Inflammatory macrophage treated with lipopolysaccharide for 1 hour (primary cell): ENCODE measurements at regions not wholly inside any gene's neighbourhood (a gene's known extent, or its start where the extent isn't known, plus 50 kb on each side); places are given as distances from the start of the nearest gene placed in this dataset.
"Not testable (repeated sequence)": the region's sequence is repeated elsewhere in the genome, so short reads cannot be mapped to it uniquely, and the experiment has no call there.

Source experiments
- DNase-seq, 2 donors: peaks; one replicate each; pipeline ENCODE4 v3.0.0-alpha.2; 2020 to 2022

DNA sequence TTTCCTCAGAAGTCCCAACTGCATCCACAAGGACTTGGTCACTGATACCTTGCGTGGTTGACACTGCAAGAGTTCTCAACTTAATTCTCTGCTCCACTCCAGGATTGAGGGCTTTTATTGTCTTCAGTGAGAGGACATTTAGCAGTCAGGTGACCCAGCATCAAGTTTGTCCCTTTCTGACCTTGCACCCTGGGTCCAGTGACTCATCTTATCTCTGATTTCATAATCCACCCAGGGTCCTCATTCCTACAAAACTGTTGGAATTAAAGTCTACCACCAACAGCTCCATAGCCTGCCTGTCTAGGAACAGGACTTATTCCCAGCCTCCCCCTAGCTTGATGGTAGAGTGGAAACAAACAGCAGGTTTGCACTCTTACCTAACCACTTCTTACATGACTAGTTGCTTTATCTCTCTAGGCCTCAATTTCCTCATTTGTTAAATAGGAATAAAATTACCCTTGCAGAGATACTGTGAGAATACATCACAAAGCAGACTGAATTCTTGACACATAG is 151.3 kb upstream of the LPP start:
- DNase-seq: no peak

DNA sequence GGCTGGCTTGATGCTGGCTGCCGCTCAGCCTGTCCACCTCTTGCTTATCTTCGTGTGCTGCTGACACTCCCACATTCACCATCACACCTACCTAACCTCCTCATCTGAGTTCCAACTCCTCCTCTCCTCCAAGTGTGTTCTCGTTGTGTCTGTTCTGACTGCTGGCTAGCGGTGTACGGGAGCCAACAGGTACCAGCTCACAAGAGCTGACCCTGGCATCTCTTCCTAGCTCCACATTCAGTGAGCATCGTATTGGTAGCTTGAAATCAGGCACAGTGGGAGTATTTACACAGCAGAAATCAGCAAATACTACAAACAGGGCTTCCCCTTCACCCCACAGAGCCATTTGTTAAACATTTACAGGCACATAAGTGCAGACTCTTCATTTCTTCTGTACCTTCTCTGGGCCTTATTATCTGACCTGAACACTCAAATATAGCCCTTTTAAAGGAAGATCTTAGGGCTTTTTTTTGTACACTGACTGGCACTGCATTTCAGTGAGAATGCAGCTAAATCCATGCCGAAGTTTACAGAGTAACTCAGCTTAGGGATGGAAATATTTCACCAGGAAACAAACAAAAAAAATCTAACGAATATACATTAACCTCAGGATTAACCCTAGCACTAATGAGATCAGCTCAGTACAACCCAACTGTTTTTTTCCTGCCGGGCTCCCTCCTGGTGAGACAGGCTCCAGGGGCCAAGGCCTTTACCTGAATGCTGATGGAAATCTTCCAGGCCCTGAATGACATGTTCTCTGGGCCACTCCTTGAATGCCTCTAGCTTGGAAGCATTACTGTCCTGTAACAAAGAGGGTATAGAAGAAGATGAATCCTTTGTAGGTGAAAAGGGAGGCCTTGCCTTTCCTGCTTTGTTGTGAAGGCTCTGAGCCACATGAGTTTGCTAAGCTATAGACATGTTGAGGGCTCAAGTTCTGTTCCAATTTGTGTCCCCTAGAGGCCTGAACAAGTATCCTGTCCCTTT is 150.5 kb upstream of the LPP start:
- no peak for DNase-seq

DNA sequence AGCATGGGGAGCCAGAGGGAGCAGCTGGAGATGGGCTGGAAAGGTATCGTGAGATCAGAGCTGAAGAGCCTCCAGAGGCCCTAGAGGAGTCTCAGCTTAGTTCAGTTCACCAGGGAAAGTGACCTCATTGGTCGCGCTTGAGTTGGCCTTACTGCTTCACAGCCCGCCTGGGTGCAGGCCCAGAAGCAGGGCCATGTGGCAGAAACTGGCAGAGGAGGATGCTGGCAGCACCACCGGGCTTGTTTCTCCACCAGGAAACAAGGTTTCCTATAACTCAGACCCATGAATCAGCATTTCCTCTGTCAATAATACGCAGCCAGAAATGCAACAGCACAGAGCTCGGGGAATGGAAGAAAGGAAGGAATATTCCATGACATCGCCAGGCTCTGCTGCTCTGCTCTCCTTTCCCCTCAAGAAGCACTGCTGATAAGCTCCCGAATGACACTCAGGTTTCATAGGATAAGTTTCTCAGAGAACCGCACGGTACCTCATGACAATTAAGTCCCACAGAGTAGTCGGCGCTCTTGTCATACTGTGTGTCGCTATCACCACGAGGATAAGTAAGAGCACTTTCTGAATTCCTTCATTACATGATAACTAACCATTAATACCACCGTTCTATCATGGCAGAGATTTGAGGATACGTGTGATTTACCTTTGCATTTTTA is 147.1 kb upstream of the LPP start:
- DNase-seq: no peak

DNA sequence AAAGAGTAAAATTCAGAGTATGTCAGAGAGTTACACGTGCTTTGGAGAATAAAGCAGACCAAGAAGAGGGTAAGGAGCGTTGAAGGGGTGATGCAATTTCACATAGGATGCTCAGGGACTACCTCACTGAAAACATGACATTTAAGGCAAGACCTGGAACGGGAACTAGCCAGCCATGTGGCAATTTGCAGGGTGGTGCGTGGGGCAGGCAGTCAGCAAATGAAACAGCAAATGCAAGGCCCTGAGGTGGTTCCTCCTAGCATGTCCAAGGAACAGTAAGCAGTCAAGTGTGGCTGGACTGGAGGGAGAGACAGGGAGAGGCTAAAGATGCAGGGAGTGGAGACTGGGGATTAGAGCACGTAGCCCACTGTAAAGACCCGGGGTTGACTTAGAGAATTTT is 146.1 kb upstream of the LPP start:
- DNase-seq: peak; percentile 75 to 90

DNA sequence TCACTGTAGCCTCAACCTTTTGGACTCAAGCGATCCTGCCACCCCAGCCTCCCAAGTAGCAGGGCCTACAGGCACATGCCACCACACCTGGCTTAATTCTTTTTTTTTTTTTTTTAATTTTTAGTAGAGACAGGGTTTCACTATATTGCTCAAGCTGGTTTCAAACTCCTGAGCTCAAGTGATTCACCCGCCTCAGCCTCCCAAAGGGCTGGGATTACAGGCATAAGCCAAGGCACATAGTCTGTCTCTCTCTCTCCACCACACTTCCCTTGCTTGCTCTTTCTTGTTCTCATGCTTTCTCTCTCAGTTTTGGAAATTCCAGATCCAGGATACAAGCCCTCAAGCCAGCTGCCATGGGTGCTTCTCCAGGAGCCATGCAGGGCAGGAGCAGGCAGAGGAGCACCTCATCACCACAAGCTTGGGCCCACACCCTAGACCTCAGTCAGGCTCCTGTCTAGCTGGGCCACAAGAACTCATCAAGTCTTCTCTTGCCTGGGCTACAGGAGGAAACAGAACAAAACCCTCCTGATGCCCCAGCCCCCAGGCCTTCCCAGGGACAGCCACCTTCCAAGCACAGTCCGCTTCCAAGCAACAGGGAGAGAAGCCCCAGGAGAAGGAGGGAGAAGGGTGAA is 145.3 kb upstream of the LPP start:
- DNase-seq: peak in 1 of 2 donors; percentile 35

DNA sequence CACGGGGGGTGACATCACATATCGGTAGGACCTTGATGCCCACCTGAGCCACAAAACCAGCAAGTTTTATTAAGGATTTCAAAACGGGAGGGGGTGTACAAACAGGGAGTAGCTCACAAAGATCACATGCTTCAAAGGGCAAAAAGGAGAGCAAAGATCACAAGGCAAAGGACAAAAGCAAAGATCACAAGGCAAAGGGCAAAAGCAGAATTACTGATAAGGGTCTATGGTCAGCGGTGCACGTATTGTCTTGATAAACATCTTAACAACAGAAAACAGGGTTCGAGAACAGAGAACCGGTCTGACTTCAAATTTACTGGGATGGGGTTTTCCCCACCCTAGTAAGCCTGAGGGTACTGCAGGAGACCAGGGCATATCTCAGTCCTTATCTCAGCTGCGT is 143.5 kb upstream of the LPP start:
- DNase-seq: no peak

DNA sequence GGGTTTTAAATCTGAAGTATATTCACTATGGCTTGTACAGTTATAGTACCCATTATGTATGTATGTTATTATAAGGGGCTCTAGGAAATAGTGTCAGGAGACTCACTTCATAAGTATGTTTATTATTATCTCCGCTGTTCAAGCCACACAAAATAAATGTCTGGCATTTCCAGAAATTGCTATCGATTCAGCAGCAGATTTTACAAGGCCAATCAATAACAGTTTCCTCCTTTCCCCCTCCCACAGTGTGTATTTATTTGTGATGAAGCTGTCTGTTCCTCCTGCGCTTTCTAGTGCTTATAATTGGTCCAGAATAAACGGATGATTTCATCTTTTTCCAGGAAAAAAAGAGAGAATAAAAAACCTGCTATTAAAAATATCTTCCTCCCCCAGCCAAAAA is 134.2 kb upstream of the LPP start:
- no peak for DNase-seq

DNA sequence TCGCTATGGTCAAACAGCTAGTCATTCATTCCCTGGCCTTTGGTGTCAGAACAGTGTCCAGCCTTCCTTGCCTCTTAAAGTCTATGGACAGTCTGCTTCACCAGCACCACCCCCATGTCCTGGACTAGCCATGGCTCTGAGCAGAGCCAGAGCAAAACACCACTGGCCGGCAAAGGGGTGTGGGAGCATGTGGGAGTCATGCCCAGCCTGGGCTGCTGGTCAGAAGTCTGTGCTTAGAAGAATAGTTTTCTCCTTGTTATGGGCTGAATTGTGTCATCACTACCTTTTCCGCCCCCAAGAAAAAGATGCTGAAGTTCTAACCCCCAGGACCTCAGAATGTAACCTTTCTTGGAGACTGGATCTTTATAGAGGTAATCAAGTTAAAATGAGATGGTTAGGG is 132.9 kb upstream of the LPP start:
- DNase-seq: peak in 1 of 2 donors; percentile 17

DNA sequence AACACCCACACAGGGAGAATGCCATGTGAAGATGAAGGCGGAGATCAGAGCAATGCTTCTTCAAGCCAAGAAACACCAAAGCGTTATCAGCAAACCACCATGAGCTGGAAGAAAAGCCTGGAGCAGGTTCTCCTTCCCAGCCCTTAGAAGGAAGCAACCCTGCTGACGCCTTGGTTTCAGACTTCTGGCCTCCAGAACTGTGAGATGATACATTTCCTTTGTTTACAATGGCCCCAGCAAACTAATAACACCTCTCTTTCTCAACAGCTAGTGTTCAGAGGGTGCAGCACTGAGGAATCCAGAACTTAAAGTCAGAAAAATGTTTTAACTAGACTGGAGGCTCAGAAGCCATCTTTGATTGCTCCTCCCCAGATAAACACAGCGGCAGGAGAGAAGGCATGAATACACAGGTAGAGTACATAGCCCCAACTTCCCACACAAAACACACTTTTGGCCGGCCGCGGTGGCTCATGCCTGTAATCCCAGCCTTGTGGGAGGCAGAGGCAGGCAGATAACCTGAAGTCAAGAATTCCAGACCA is 132.4 kb upstream of the LPP start:
- peak; percentile 49 to 81 for DNase-seq

DNA sequence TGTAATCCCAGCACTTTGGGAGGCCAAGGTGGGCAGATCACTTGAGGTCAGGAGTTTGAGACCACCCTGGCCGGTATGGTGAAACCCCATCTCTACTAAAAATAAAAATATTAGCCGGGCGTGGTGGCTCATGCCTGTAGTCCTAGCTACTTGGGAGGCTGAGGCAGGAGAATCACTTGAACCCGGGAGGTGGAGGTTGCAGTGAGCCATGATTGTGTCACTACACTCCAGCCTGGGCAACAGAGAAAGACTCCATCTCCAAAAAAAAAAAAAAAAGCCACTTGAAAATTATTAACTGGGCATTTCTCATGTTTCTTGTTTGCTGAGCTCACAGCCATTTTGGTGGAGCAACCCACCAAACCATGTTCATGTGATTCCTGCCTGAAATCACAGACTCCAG is 131.1 kb upstream of the LPP start:
- not testable (repeated sequence) for DNase-seq

DNA sequence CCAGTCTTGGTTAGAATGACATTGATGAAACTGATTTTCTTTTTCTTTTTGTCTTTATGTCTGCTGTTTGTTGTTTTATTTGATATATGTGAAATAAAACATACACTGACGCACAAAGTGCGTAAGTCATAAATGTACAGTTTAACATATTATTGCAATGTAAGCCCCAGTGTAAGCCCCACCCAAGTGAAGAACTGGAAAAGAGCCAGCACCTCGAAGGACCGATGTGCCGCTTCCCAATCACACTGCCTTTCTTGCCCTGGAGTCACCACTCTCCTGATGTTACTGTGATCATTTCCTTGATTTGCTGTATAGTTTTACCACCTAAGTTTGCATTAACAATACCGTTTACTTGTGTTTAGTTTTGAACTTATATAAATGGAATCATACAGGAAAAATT is 128.4 kb upstream of the LPP start:
- no peak for DNase-seq

DNA sequence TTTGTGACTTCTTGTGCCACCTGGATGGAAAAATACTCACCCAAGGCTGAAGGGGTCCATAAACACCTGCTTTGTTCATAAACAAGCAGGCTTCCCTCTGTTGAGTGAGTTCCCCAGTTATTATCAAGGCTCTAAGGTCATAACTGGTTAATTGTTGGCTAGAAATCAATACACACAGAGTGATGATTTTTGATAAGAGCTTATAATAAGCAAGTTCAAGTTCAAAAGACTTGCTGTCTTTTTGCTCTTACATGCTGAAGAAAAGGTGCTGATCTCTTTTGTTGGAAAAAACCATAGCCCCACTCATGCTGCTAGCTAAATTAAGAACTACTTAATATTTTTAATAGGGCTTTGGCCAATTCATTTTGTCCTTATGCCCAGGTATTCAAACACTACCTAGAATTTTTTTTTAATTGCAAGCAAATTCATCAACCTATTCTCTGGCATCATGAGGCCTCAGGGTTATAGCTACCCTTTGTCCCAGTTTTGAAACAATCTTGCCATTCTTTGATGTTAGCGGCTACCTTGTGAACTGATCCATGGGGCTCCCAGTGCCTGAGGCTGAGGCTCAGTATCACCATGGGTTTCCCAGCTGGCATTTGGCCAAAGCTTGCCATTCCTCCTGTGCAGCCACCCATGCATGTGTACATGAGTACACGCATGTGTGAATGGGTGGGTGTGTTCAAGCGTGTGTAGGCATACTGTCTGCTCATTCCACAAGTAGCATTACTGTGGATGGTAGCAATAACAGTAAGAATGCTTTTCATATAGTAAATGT is 127.6 kb upstream of the LPP start:
- no peak for DNase-seq

DNA sequence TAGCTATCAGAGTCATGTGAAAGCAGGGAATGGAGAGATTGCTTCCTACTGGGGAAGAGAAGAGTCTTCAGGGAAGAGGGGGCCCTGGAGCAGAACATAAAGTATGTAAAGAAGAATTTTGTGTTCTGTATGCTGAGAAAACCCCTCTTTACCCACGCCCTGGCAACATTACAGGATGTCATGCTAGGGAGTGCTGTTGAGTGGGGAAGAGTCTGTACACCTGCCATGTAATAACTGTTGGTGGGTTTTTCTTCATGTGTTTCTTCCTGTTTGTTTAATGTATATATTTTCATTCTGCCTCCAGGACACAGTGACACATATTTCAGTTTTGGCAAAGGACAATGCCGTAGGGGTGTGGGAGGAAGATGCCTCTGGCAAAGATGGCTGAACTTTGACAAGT is 122.8 kb upstream of the LPP start:
- DNase-seq: no peak

DNA sequence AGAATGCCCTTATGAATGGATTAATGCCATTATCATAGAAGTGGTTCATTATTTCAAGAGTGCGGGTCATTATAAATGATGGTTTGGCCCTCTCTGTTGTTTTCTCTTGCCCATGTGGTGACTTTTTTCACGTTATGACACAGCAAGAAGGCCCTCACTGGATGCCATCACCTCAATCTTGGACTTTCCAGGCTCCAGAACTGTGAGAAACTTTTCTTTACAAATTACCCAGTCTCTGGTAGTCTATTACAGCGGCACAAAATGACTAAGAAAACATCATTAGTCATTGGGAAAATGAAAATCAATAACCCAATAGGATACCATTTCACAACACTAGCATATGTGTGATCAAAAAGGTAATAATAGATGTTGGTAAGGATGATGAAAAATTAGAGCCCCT is 119.0 kb upstream of the LPP start:
- peak in 1 of 2 donors; percentile 27 for DNase-seq

DNA sequence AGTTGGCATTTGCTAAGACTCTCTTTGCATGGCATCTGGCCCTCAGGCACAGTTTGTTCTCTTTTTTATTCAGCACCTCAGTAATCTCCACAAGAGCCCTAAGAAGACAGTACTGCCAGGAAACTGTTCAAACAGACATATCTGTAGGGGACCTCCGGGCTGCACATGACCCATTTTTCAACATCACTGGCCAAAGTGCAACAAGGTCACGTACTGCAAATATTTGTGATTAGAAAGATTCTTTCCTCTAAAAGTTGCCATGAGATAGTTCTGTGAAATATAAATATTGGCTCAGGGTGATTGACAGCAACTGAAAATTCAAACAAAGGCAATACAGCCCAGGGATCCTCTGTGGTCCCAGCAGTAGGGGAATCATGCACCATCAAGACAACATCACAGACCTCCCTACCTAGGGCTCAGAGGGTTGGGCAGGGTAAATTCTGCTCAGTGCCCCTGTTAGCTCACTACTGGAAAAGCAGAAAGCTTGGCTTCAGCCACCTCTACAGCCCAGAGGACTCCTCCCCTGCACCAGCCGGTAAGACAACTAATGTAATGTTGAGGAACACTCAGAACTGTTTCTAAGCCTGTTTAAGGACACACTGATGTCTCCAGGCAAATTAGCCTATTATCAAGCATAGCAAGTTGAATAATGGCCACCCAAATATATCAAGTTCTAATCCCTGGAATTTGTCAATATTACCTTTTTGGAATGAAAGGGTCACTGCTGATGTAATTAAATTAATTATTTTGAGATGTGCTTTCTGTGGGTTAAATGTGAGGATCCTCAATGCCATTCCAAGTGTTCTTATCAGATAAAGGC is 117.4 kb upstream of the LPP start:
- no peak for DNase-seq

DNA sequence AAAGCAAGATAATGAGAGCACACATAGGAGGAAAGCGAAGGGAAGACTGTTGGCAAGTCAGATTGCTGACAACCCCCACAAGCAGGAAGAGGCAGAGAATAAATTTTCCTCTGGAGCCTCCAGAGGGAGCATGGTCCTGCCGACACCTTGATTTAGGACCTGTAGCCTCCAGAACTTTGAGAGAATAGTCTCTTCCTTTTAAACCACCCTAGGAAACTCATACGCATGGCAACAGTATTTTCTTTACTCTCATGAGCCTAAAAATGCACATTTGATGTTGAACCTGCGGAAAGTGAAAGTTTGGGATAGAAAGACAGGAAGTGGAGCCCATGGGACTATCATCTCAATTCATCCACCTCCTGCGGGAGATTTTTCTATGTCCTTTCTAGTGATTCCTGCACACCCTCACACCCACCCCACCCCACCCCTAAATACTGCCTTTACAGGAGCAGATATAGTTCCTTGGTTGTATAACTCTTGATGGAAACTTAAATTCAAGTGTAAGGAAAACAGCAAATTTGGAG is 116.7 kb upstream of the LPP start:
- DNase-seq: no peak

DNA sequence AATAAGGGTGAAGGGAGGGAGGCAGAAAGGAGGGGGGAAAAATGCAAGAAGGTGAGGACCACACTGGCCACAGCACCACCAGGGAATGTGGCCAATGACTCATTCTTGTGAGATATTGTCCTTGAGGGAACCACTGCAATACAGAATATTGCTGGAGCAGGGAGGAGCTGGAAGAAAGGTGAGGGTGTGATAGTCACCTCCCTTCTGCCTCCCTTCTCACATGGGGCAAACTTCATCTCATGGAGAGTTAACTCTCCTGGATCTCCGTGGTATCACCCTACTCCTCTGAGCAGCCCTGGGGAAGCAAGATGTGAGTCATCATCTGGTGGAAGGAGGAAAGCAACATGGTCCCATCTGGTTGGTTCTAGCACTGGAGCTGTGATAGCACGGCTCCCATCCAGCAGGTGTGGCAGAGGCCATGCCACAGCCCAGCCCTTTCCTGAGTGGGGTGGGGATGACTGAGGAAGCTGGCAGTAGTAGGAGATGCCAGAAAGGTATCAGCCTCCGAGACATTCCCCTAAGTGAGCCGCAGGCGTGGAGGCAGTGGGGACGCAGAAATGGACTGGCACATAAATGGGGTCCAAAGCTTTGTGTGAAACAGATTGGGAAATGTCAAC is 115.9 kb upstream of the LPP start:
- DNase-seq: no peak

DNA sequence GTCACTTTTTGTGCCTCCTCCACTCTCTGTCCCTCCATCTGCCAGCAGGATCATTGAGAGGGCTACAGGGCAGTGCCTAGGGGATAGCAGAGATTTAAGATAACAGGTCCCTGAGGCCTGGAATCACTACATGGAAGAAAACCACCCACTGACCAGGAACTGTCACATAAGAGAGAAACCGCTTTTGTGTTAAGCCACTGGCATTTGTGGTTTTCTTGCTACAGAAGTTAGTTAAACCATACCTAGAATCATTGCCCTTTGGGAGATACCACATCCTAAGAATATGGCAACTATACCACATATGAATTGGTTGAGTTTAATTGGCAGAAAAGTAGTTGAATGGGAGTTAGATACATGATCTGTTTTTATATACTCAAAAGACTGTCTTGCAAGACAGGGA is 112.8 kb upstream of the LPP start:
- no peak for DNase-seq

DNA sequence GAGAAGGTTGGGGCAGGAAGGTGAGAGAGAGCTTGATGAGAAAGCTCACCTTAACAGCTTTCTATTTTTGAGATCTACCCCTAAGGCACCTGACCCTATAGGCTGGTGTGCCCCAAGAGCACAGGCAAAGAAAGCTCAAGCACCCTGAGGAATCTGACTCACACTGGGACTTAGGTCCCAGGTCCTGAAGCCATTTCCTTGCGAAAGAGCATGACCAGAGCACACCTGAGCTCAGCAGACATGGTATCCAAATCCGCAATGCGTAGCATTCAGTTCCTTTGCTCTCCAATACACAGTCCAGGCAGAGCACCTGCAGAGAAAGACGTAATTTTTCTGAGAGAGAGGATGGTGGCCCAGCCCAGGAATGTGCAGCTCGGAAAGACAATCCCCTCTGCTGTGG is 112.1 kb upstream of the LPP start:
- no peak for DNase-seq

DNA sequence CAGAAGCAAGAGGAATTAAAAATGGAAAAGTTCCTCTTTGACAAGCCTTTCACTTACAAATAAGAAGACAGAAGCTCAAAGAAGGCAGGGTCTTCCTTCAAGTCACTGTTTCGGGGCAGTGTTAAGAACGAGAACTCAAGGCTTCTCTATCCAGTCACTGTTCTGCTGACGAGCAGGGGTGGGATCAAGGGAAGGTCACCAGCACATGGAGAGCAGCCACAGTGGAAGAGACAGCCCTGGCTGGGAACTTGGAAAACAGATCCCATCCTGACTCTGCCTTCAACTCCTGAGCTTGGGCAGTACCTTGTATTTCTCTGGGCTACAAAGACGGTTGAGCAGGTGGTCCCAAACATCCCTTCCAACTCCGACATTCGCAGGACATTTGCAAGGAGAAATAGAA is 111.5 kb upstream of the LPP start:
- no peak for DNase-seq

DNA sequence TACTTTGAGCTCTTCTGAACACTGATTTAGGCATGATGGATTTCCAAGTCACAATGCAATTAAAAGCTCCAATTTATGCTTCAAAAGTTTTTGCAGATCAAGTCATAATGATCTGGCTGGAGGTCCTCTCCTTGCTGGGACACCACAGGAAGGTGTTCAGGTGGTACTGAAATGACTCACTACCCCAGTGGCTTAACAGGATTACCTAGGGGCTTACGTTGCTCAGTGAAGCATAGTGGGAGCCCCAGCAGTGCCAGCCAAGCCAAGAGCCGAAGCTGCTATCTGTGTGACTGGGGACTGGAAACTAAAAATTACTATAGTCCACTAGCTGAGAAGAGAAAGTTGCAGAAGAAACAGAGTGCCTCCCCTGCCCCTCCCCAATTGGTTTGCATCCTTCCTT is 110.1 kb upstream of the LPP start:
- no peak for DNase-seq
